ENCODE measurements at regions not wholly inside any gene's neighbourhood (a gene's known extent, or its start where the extent isn't known, plus 50 kb on each side); places are given as distances from the start of the nearest gene placed in this dataset.

GRCh38 chr18:44599412-44599811 is 81.3 kb upstream of the SETBP1 start:
- TF ChIP-seq CTCF (IDR thresholded peaks at IDR 0.05) (no peak), EZH2phosphoT487 (IDR thresholded peaks at IDR 0.05) (no peak), EZH2 (IDR thresholded peaks at IDR 0.05) (no peak)

Measured in neural progenitor cell (in vitro differentiated cells).